Stimulated activated naive CD8-positive, alpha-beta T cell treated with anti-CD3 and anti-CD28 coated beads, Interleukin-15, amount 100 ng/mL, for 72 hours (primary cell): ENCODE measurements at regions not wholly inside any gene's neighbourhood (a gene's known extent, or its start where the extent isn't known, plus 50 kb on each side); places are given as distances from the start of the nearest gene placed in this dataset.
"Not testable (repeated sequence)": the region's sequence is repeated elsewhere in the genome, so short reads cannot be mapped to it uniquely, and the experiment has no call there.

ENCODE experiments used
- ATAC-seq: fragments of 150-1000 bp; cut with Tn5 transposase; 2 replicates; pipeline ENCODE4 v1.10.0; 2021; ENCODE audit warnings: mild to moderate bottlenecking, moderate library complexity
- DNase-seq, 2 donors: peaks; one replicate each; pipeline ENCODE4 v3.0.0; 2021 to 2022
- H3K27ac Mint-ChIP-seq, 2 donors: one replicate each; pipeline ENCODE4 v1.8.0; 2022; ENCODE audit warnings: mild to moderate bottlenecking in 2 of 2, mixed read lengths in 2 of 2, moderate library complexity in 2 of 2
- H3K27me3 Mint-ChIP-seq: one replicate; pipeline ENCODE4 v1.8.0; 2022; ENCODE audit warnings: mixed read lengths
- H3K4me1 Mint-ChIP-seq: one replicate; pipeline ENCODE4 v1.8.0; 2022; ENCODE audit warnings: mild to moderate bottlenecking, mixed read lengths
- H3K4me3 Mint-ChIP-seq, 2 donors: one replicate each; pipeline ENCODE4 v1.8.0; 2022; ENCODE audit warnings: mild to moderate bottlenecking in 2 of 2, mixed read lengths in 2 of 2, moderate library complexity in 1 of 2
- H3K9me3 Mint-ChIP-seq, 2 donors: one replicate each; pipeline ENCODE4 v1.8.0; 2022; ENCODE audit warnings: mixed read lengths in 2 of 2

DNA sequence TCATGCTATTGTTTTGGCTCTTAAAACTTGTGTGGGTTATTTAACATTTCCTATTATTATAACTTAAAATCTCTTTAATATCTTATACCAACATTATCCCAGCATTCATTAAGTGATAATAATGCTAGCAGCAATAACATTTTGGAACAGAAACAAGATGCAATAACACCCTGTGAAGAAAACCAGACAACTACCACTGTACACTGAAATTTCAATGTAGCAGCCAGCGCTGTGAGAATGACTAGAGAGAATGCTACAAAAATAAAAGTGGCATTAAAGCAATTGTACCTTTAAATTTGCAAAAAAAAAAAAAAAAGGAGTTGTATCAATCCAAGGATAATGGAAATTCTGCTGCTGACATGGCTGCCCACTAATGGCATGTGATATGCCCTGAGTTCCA is 269.9 kb downstream of the TTC32 start:
- DNase-seq = no peak
- H3K27ac Mint-ChIP-seq = no peak overlapping the region
- no peaks in the 10 kb centered on the region for H3K4me1 Mint-ChIP-seq
- peaks cover 16% of the 10 kb centered on the region for H3K27me3 Mint-ChIP-seq
- ATAC-seq = no peak
- no peak overlapping the region for H3K4me3 Mint-ChIP-seq
- H3K9me3 Mint-ChIP-seq = peaks cover 0 to 13% of the 10 kb centered on the region in 2 donors

DNA sequence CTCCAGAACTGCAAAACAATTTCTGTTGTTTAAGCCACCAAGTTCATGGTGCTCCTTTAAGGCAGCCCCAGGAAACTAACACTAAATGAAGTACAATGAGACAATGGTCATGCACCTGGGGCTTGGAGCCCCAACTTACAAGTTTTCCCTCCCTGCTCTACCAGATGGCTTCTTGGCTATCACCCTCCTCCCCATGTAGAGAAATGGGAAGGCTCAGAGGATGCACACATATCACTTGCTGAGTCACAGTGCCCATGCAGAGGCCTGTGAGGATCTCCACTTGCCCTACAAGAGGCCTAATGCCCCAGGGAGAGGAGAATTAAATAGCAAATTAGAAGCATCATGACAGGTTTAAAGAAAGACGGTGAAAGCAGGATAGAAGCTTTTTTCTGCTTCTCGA is 270.9 kb downstream of the TTC32 start:
- peaks cover 9% of the 10 kb centered on the region for H3K27me3 Mint-ChIP-seq
- DNase-seq = no peak
- ATAC-seq = no peak
- H3K4me3 Mint-ChIP-seq = no peak overlapping the region
- no peak overlapping the region for H3K27ac Mint-ChIP-seq
- H3K9me3 Mint-ChIP-seq = peaks cover 0 to 23% of the 10 kb centered on the region in 2 donors
- H3K4me1 Mint-ChIP-seq = no peaks in the 10 kb centered on the region

DNA sequence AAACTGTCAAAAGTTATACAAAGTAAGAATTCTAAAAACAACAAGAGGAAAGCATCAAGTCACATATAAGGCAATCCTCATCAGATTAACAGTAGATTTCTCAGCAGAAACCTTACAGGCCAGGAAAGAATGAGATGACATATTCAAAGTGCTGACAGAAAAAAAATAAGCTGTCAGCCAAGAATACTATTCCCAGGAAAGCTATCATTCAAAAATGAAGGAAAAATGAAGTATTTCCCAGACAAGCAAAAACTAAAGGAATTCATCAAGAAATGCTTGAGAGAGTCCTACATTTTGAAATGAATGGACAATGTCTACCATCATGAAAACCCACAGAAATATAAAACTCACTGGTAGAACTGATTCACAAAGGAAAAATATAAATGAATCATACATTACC is 268.9 kb upstream of the OSR1 start:
- DNase-seq (no peak), ATAC-seq (no peak)
- Mint-ChIP-seq H3K27me3 (no peaks in the 10 kb centered on the region), H3K4me3 (no peak overlapping the region), H3K27ac (no peak overlapping the region), H3K4me1 (no peaks in the 10 kb centered on the region), H3K9me3 (peaks cover 0 to 26% of the 10 kb centered on the region in 2 donors)

DNA sequence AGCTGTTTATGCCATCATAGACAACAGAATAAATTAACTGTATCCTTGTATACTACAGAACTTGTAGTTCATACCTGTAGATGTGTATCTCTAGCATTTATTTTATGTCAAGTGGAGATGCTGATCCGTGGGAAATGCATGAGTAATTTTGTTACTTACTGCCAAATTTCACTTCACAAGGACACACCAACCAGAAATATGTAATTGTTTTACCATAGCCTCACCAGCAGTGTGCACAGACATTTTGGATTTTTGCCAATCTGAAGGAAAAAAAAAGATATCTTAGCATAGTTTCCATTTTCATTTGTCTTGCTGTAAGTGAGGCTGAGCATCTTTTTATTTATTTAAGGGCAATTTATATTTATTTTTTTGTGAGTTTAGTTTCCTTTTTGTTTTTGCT is 265.1 kb upstream of the OSR1 start:
- Mint-ChIP-seq H3K27me3 (peaks cover 8% of the 10 kb centered on the region), H3K4me3 (no peak overlapping the region), H3K4me1 (no peaks in the 10 kb centered on the region), H3K9me3 (peaks cover 0 to 22% of the 10 kb centered on the region in 2 donors), H3K27ac (no peak overlapping the region)
- DNase-seq (no peak), ATAC-seq (no peak)

DNA sequence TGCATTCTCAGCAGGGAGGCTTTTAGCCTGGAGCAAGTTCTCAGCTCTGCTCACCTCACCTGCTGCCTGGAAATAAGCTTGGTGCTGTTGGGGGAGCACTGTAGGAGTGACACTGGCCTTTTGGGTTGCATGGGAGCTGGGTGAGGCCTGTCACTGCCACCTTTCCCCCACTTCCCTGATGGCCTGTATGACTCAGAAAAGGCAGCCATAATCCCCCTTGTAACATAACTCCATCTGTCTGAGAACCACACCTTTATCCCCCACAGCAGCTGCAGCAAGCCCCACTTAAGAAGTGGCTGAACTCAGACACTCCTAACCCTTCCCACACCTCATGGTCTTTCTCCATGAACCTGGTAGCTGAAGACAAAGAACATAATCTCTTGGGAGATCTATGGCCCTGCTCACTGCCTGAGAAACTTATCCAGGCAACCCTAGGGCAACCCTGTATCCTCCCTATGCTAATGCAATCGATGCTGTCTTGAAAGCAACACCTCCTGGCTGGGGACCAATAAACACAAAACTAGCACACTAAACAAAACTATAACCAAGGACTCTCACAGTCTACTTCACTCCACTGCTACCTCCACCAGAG is 258.9 kb upstream of the OSR1 start:
- no peak for DNase-seq
- H3K4me3 Mint-ChIP-seq = no peak overlapping the region
- H3K27me3 Mint-ChIP-seq = peaks cover 19% of the 10 kb centered on the region
- H3K4me1 Mint-ChIP-seq = no peaks in the 10 kb centered on the region
- H3K27ac Mint-ChIP-seq = peak overlapping the region in 1 of 2 donors; percentile 81
- no peak for ATAC-seq
- H3K9me3 Mint-ChIP-seq = peaks cover 30% of the 10 kb centered on the region in 2 donors

- not testable (repeated sequence) for DNase-seq, H3K4me3 Mint-ChIP-seq, H3K27ac Mint-ChIP-seq, H3K4me1 Mint-ChIP-seq, ATAC-seq
- H3K27me3 Mint-ChIP-seq = peaks cover 19% of the 10 kb centered on the region
- H3K9me3 Mint-ChIP-seq = peaks cover 30% of the 10 kb centered on the region in 2 donors
Observed at GRCh38 chr2:19615402-19615801, 257.0 kb upstream of the OSR1 start.

DNA sequence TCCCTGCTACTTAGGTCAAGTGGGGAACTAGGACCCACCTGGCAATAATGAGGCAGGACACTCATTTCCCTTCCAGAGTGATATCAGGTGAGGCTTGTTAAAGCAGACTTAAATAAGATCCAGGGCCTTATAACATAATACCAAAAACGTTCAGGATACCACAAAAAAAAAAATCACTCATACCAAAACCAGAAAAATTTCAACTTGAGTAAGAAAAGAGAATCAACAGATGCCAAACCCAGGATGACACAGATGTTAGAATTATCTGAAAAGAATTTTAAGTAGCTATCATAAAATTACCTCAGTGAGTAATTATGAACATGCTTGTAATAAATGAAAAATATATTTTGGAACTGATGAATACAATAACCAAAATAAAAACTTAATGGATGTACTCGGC is 255.6 kb upstream of the OSR1 start:
- ATAC-seq = no peak
- no peak for DNase-seq
- H3K27ac Mint-ChIP-seq = no peak overlapping the region

DNA sequence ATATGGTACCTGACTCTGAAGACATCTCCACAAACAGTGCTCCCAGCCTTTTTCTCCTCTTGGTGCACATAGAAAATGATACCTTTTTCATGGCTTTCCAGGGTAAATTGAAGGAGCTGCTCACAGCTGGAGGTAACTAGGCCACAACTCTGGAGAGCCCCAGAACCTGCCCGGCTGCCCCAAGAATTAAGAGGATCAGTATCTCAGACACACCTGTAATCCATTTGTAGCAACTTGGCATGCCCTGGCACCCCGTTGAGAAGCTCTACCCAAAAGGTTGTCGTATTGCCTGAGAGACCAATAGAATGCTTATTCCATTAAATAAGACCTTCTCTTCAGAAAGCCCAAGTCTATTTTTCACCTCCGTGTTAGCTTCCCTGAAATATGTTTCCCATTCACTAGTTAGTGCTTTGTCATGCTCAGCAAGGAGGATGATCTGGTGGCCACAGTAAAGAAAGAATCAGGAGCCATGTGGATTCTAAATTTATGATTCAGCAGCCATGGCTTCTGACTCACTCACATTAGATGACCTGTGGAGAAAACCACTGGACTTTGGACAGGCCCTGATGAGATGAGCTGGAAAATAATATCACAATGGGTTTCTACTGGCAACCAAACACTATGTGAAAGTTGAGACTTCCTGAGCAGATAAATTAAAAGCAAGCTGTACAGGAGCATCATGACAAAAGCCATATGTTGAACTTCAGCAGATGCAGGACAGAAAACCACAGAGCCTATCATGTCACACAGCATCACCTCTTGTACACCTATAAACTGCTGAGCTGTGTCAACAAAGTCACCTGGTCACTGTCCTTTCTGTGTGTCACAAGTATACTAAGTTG is 253.3 kb upstream of the OSR1 start:
- Mint-ChIP-seq H3K9me3 (peaks cover 13 to 20% of the 10 kb centered on the region in 2 donors), H3K4me3 (no peak overlapping the region), H3K27ac (peak overlapping the region in 1 of 2 donors; percentile 4), H3K27me3 (peaks cover 8% of the 10 kb centered on the region), H3K4me1 (no peaks in the 10 kb centered on the region)
- ATAC-seq (no peak), DNase-seq (no peak)

More for the DNA sequence above, 255.6 kb upstream of the OSR1 start:
- Mint-ChIP-seq H3K9me3 (peaks cover 30% of the 10 kb centered on the region in 2 donors), H3K4me3 (no peak overlapping the region), H3K27me3 (peaks cover 20% of the 10 kb centered on the region), H3K4me1 (no peaks in the 10 kb centered on the region)

DNA sequence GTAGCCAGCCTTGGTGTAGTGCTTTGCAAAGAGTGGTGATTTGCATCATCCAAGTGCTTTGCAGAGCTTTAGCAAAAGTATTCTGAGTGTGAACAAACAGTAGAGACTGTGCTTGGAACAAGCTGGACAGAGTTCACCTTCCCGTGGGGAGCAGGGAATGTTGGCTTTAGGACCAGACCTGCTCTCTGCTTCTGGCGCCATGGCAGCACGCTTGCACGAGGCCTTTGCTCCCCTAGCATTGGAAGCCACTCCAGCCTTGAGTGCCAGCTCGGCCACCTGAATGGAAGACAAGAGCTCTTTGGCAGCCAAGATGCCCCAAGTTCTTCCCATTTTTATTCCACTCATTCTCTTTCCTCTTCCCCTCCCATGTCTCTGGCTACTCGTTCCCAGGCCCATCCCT is 250.8 kb upstream of the OSR1 start:
- peak overlapping the region in 1 of 2 donors; percentile 61 for H3K27ac Mint-ChIP-seq

GRCh38 chr2:19607931-19608771 is 249.7 kb upstream of the OSR1 start:
- Mint-ChIP-seq H3K27me3 (peaks cover 8% of the 10 kb centered on the region), H3K27ac (no peak overlapping the region), H3K4me3 (no peak overlapping the region), H3K9me3 (peaks cover 0 to 10% of the 10 kb centered on the region in 2 donors), H3K4me1 (no peaks in the 10 kb centered on the region)
- DNase-seq = no peak
- no peak for ATAC-seq

More for the DNA sequence above, 250.8 kb upstream of the OSR1 start:
- peaks cover 8% of the 10 kb centered on the region for H3K27me3 Mint-ChIP-seq
- H3K4me3 Mint-ChIP-seq = no peak overlapping the region
- DNase-seq (no peak), ATAC-seq (no peak)
- peaks cover 0 to 6% of the 10 kb centered on the region in 2 donors for H3K9me3 Mint-ChIP-seq
- H3K4me1 Mint-ChIP-seq = no peaks in the 10 kb centered on the region

- H3K27ac Mint-ChIP-seq = no peak overlapping the region
Observed at GRCh38 chr2:19607400-19607799, 249.0 kb upstream of the OSR1 start.

GRCh38 chr2:19600982-19601381 is 242.6 kb upstream of the OSR1 start:
- DNase-seq (no peak), ATAC-seq (no peak)
- no peaks in the 10 kb centered on the region for H3K27me3 Mint-ChIP-seq
- no peak overlapping the region for H3K4me3 Mint-ChIP-seq
- H3K27ac Mint-ChIP-seq = no peak overlapping the region
- H3K9me3 Mint-ChIP-seq = peaks cover 4 to 10% of the 10 kb centered on the region in 2 donors
- H3K4me1 Mint-ChIP-seq = no peaks in the 10 kb centered on the region

More at GRCh38 chr2:19607400-19607799, 249.0 kb upstream of the OSR1 start:
- Mint-ChIP-seq H3K9me3 (peaks cover 4 to 10% of the 10 kb centered on the region in 2 donors), H3K4me3 (no peak overlapping the region), H3K4me1 (no peaks in the 10 kb centered on the region), H3K27me3 (peaks cover 8% of the 10 kb centered on the region)
- ATAC-seq = no peak
- DNase-seq = no peak

- H3K4me1 Mint-ChIP-seq = no peaks in the 10 kb centered on the region
- H3K9me3 Mint-ChIP-seq = peaks cover 4 to 10% of the 10 kb centered on the region in 2 donors
- H3K27me3 Mint-ChIP-seq = no peaks in the 10 kb centered on the region
- H3K27ac Mint-ChIP-seq = no peak overlapping the region
- ATAC-seq (no peak), DNase-seq (no peak)
- no peak overlapping the region for H3K4me3 Mint-ChIP-seq
Observed at GRCh38 chr2:19600506-19600905, 242.1 kb upstream of the OSR1 start.

DNA sequence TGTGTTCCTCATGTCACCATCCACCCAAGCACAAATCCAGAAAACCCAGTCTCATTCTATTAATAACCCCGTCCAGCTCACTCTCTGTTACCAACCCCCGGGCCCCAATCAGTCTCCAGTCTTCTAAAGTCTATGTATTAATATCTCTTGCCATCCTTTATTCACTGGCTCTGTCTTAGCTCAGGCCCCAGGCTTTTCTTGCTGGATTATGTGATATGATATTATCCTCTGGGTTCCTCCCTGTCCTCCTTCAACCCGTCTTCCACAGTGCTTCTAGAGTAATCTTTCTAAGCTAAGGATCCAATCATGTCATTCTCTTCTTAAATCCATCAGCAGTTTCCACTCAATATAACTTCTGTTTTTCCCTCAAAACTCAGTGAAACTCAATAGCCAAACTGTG is 240.5 kb upstream of the OSR1 start:
- peaks cover 1 to 4% of the 10 kb centered on the region in 2 donors for H3K9me3 Mint-ChIP-seq
- no peak for DNase-seq
- ATAC-seq = no peak
- H3K27ac Mint-ChIP-seq = no peak overlapping the region
- H3K4me3 Mint-ChIP-seq = no peak overlapping the region
- no peaks in the 10 kb centered on the region for H3K4me1 Mint-ChIP-seq
- H3K27me3 Mint-ChIP-seq = no peaks in the 10 kb centered on the region

- no peaks in the 10 kb centered on the region for H3K27me3 Mint-ChIP-seq
- no peak for DNase-seq
- H3K27ac Mint-ChIP-seq = no peak overlapping the region
- H3K4me3 Mint-ChIP-seq = no peak overlapping the region
- H3K9me3 Mint-ChIP-seq = no peaks in the 10 kb centered on the region
- no peak for ATAC-seq
- H3K4me1 Mint-ChIP-seq = no peaks in the 10 kb centered on the region
Observed at GRCh38 chr2:19592197-19592596, 233.8 kb upstream of the OSR1 start.
